ENCODE measurements at regions not wholly inside any gene's neighbourhood (a gene's known extent, or its start where the extent isn't known, plus 50 kb on each side); places are given as distances from the start of the nearest gene placed in this dataset.
"Not testable (repeated sequence)": the region's sequence is repeated elsewhere in the genome, so short reads cannot be mapped to it uniquely, and the experiment has no call there.

- no peak for DNase-seq
These were observed 972.0 kb upstream of the PCDH20 start for GRCh38 chr13:62387647-62388046.

GRCh38 chr13:62379241-62379640 is 963.6 kb upstream of the PCDH20 start:
- H3K4me1 ChIP-seq; H3K9me3 ChIP-seq; H3K4me3 ChIP-seq; H3K27me3 ChIP-seq (ENCODE audit: insufficient read depth in 3 of 3, low read length in 2 of 3); intact Hi-C loops (cut with DNase I); ATAC-seq; DNase-seq; H3K27ac ChIP-seq; H3K36me3 ChIP-seq (ENCODE audit: insufficient read depth in 1 of 2, low read depth in 1 of 2): not testable (repeated sequence)
- 92 to 97% (median 92%) methylated on average over 11 to 17 of the region's 21 CpGs for WGBS, 3 donors

More at GRCh38 chr13:62387647-62388046, 972.0 kb upstream of the PCDH20 start:
- H3K4me1 ChIP-seq = no peaks in the 10 kb centered on the region
- no peak for ATAC-seq
- WGBS, 3 donors = 26 to 37% (median 33%) methylated on average over 3 of the region's 3 CpGs
- H3K27ac ChIP-seq = no peak overlapping the region
- H3K9me3 ChIP-seq = no peaks in the 10 kb centered on the region
- no peak overlapping the region for H3K4me3 ChIP-seq
- H3K36me3 ChIP-seq (ENCODE audit: insufficient read depth in 1 of 2, low read depth in 1 of 2) = no peaks in the 10 kb centered on the region
- intact Hi-C loops (cut with DNase I) = no loop called here
- TF ChIP-seq, protein P1, sequence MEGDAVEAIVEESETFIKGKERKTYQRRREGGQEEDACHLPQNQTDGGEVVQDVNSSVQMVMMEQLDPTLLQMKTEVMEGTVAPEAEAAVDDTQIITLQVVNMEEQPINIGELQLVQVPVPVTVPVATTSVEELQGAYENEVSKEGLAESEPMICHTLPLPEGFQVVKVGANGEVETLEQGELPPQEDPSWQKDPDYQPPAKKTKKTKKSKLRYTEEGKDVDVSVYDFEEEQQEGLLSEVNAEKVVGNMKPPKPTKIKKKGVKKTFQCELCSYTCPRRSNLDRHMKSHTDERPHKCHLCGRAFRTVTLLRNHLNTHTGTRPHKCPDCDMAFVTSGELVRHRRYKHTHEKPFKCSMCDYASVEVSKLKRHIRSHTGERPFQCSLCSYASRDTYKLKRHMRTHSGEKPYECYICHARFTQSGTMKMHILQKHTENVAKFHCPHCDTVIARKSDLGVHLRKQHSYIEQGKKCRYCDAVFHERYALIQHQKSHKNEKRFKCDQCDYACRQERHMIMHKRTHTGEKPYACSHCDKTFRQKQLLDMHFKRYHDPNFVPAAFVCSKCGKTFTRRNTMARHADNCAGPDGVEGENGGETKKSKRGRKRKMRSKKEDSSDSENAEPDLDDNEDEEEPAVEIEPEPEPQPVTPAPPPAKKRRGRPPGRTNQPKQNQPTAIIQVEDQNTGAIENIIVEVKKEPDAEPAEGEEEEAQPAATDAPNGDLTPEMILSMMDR (IDR thresholded peaks at IDR 0.05) = no peak
- H3K27me3 ChIP-seq (ENCODE audit: insufficient read depth in 3 of 3, low read length in 2 of 3) = no peaks in the 10 kb centered on the region

GRCh38 chr13:62377838-62378237 is 962.2 kb upstream of the PCDH20 start:
- TF ChIP-seq, protein P1 (IDR thresholded peaks at IDR 0.05) = no peak
- 47 to 57% (median 56%) methylated on average over 1 of the region's 1 CpG for WGBS, 3 donors
- no peaks in the 10 kb centered on the region for H3K9me3 ChIP-seq

DNA sequence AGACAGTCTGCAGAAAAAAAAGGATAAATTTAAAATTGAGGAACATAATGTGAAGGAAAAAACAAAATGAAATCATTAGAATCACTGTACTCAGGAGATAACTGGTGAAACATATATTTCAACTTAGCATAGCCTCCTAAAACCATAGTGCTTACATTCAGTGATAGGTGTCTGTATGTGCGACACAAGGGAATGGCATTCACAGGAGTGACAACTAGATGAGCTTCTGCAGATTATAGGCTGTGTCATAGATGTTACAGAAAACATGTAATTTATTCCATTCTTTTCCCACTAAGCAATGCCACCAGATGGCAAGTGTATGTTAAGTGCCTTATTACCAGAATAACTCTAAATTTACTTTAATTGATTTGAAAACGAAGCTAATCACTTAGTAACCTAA is 960.0 kb upstream of the PCDH20 start:
- WGBS, 3 donors = 80 to 85% (median 83%) methylated on average over 2 of the region's 2 CpGs
- DNase-seq (no peak), ATAC-seq (no peak)
- H3K27ac ChIP-seq = no peak overlapping the region
- TF ChIP-seq, protein P1 (IDR thresholded peaks at IDR 0.05) = no peak
- intact Hi-C loops (cut with DNase I) = no loop called here
- no peak overlapping the region for H3K4me3 ChIP-seq
- no peaks in the 10 kb centered on the region for H3K4me1 ChIP-seq
- no peaks in the 10 kb centered on the region for H3K27me3 ChIP-seq (ENCODE audit: insufficient read depth in 3 of 3, low read length in 2 of 3)
- H3K36me3 ChIP-seq (ENCODE audit: insufficient read depth in 1 of 2, low read depth in 1 of 2) = no peaks in the 10 kb centered on the region
- no peaks in the 10 kb centered on the region for H3K9me3 ChIP-seq

More at GRCh38 chr13:62377838-62378237, 962.2 kb upstream of the PCDH20 start:
- DNase-seq = no peak
- H3K4me3 ChIP-seq = no peak overlapping the region
- no peak for ATAC-seq
- no peak overlapping the region for H3K27ac ChIP-seq
- intact Hi-C loops (cut with DNase I) = no loop called here
- H3K27me3 ChIP-seq (ENCODE audit: insufficient read depth in 3 of 3, low read length in 2 of 3) = no peaks in the 10 kb centered on the region
- H3K36me3 ChIP-seq (ENCODE audit: insufficient read depth in 1 of 2, low read depth in 1 of 2) = no peaks in the 10 kb centered on the region
- H3K4me1 ChIP-seq = no peaks in the 10 kb centered on the region

- TF ChIP-seq, protein P1 (IDR thresholded peaks at IDR 0.05) = no peak
- no peaks in the 10 kb centered on the region for H3K4me1 ChIP-seq
- DNase-seq (no peak), ATAC-seq (no peak)
- intact Hi-C loops (cut with DNase I) = no loop called here
- 83 to 87% (median 83%) methylated on average over 2 of the region's 2 CpGs for WGBS, 3 donors
- H3K27ac ChIP-seq = no peak overlapping the region
- no peaks in the 10 kb centered on the region for H3K27me3 ChIP-seq (ENCODE audit: insufficient read depth in 3 of 3, low read length in 2 of 3)
- H3K9me3 ChIP-seq = no peaks in the 10 kb centered on the region
- no peaks in the 10 kb centered on the region for H3K36me3 ChIP-seq (ENCODE audit: insufficient read depth in 1 of 2, low read depth in 1 of 2)
- no peak overlapping the region for H3K4me3 ChIP-seq
These were observed 956.1 kb upstream of the PCDH20 start for GRCh38 chr13:62371737-62372136.

- WGBS, 3 donors = 86 to 93% (median 92%) methylated on average over 3 of the region's 3 CpGs
- H3K36me3 ChIP-seq (ENCODE audit: insufficient read depth in 1 of 2, low read depth in 1 of 2); H3K4me3 ChIP-seq; intact Hi-C loops (cut with DNase I); DNase-seq; H3K9me3 ChIP-seq; ATAC-seq; H3K27ac ChIP-seq; H3K27me3 ChIP-seq (ENCODE audit: insufficient read depth in 3 of 3, low read length in 2 of 3); H3K4me1 ChIP-seq: not testable (repeated sequence)
These were observed 952.3 kb upstream of the PCDH20 start for GRCh38 chr13:62367971-62368370.

Data from psoas muscle (tissue), 7 donors.